GM19328 (cell line): ENCODE measurements at regions not wholly inside any gene's neighbourhood (a gene's known extent, or its start where the extent isn't known, plus 50 kb on each side); places are given as distances from the start of the nearest gene placed in this dataset.

Source experiments
- ATAC-seq: cut with Tn5 transposase; IDR thresholded peaks from one replicate; pipeline ENCODE4 v1.9.1; 2021; ENCODE audit warnings: mild to moderate bottlenecking, moderate library complexity; ENCODE audit not compliant: unreplicated experiment

- ATAC-seq: no peak
Observed at GRCh38 chr5:53211799-53212198, 102.2 kb upstream of the MOCS2 start.

- no peak for ATAC-seq
Observed at GRCh38 chr5:53219174-53219573, 109.6 kb upstream of the MOCS2 start.

- no peak for ATAC-seq
Observed at GRCh38 chr5:53219610-53220009, 110.1 kb upstream of the MOCS2 start.

- no peak for ATAC-seq
Observed at GRCh38 chr5:53233645-53234405, 124.3 kb upstream of the MOCS2 start.

- ATAC-seq: no peak
Observed at GRCh38 chr5:53236683-53237082, 127.1 kb upstream of the MOCS2 start.

- ATAC-seq: no peak
Observed at GRCh38 chr5:53237876-53238275, 128.3 kb upstream of the MOCS2 start.

GRCh38 chr5:53239301-53239990 is 129.9 kb upstream of the MOCS2 start:
- ATAC-seq: no peak

- ATAC-seq: no peak
Observed at GRCh38 chr5:53240661-53241060, 131.1 kb upstream of the MOCS2 start.

- ATAC-seq: no peak
Observed at GRCh38 chr5:53241572-53241971, 132.0 kb upstream of the MOCS2 start.

GRCh38 chr5:53243403-53243802 is 133.8 kb upstream of the MOCS2 start:
- no peak for ATAC-seq

- ATAC-seq: no peak
Observed at GRCh38 chr5:53246042-53246836, 136.7 kb upstream of the MOCS2 start.

- ATAC-seq: no peak
Observed at GRCh38 chr5:53249529-53250200, 140.1 kb upstream of the MOCS2 start.

- ATAC-seq: no peak
Observed at GRCh38 chr5:53250201-53250550, 140.6 kb upstream of the MOCS2 start.

- no peak for ATAC-seq
Observed at GRCh38 chr5:53253421-53253871, 143.9 kb upstream of the MOCS2 start.

GRCh38 chr5:53256746-53257145 is 147.2 kb upstream of the MOCS2 start:
- ATAC-seq: no peak

- ATAC-seq: no peak
Observed at GRCh38 chr5:53257806-53258373, 148.3 kb upstream of the MOCS2 start.

- ATAC-seq: no peak
Observed at GRCh38 chr5:53259176-53259575, 149.6 kb upstream of the MOCS2 start.

GRCh38 chr5:53260446-53260845 is 150.9 kb upstream of the MOCS2 start:
- ATAC-seq: no peak

GRCh38 chr5:53261245-53261644 is 151.7 kb upstream of the MOCS2 start:
- ATAC-seq: peak; percentile 61

- no peak for ATAC-seq
Observed at GRCh38 chr5:53262348-53262970, 152.9 kb upstream of the MOCS2 start.
